Tibial nerve (tissue), 4 donors: ENCODE measurements at regions not wholly inside any gene's neighbourhood (a gene's known extent, or its start where the extent isn't known, plus 50 kb on each side); places are given as distances from the start of the nearest gene placed in this dataset.

Experiments used
- CTCF ChIP-seq, 5 experiments: fragments of 200-600 bp in 3 of 5; fragments of 450-650 bp in 2 of 5; sonication (generic) in 3 of 5; IDR thresholded peaks; one replicate each; pipeline ENCODE4 v1.5.1; 2016 to 2019; ENCODE audit warnings: antibody characterized with exemption in 5 of 5, mild to moderate bottlenecking in 3 of 5, moderate library complexity in 2 of 5
- EP300 ChIP-seq, 2 donors: sonication (generic); formaldehyde crosslinking; IDR thresholded peaks; one replicate each; pipeline ENCODE4 v1.6.1; 2017; ENCODE audit warnings: antibody characterized with exemption in 2 of 2, mild to moderate bottlenecking in 1 of 2

- TF ChIP-seq CTCF (IDR thresholded peaks at IDR 0.05) (no peak), EP300 (IDR thresholded peaks at IDR 0.05) (no peak)
Observed at GRCh38 chr2:193867454-193867853, 1672.7 kb upstream of the TMEFF2 start.
